SK-N-MC (cell line): ENCODE measurements at regions not wholly inside any gene's neighbourhood (a gene's known extent, or its start where the extent isn't known, plus 50 kb on each side); places are given as distances from the start of the nearest gene placed in this dataset.

ENCODE experiments used
- EZH2 ChIP-seq: fragments of 200-600 bp; sonication (generic); IDR thresholded peaks from one replicate; pipeline ENCODE4 v1.6.1; 2017; ENCODE audit warnings: antibody characterized with exemption
- POLR2AphosphoS5 ChIP-seq: IDR thresholded peaks from 2 replicates; pipeline ENCODE4 v1.6.1; 2012; ENCODE audit warnings: mild to moderate bottlenecking, low read depth, low read length, borderline replicate concordance

GRCh38 chr6:77136086-77136485 is 327.2 kb downstream of the HTR1B start:
- no peak for TF ChIP-seq POLR2AphosphoS5
- no peak for TF ChIP-seq EZH2
